ENCODE measurements at regions not wholly inside any gene's neighbourhood (a gene's known extent, or its start where the extent isn't known, plus 50 kb on each side); places are given as distances from the start of the nearest gene placed in this dataset.

DNA sequence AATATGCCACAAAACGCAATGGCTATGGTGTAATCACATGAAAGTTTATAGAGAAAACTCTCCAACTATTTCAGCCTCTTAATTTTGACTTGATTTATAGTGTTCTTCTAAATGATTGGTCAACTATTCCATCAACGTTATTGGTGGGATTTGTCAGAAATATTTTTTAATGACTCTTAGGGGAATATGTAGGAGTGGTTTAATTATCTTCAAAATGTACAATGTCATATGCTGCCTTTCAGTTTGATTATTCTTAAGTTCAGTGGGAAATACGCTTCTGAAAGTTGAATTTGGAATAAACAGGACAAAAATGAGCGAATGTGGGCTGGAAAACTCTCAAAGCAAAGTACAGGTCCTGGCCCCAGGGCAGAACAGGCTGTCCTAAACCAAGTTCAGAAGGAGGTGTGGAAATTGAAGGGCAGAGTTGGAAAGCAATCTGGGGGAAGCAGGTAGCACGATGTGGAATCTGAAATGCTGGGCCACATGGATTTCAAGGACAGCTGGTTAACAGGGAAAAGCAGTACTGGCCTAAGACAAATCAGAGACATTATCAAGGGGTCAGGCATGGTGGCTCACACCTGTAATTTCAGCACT is 60.8 kb upstream of the MYCBP2 start:
- TF ChIP-seq, protein P1, sequence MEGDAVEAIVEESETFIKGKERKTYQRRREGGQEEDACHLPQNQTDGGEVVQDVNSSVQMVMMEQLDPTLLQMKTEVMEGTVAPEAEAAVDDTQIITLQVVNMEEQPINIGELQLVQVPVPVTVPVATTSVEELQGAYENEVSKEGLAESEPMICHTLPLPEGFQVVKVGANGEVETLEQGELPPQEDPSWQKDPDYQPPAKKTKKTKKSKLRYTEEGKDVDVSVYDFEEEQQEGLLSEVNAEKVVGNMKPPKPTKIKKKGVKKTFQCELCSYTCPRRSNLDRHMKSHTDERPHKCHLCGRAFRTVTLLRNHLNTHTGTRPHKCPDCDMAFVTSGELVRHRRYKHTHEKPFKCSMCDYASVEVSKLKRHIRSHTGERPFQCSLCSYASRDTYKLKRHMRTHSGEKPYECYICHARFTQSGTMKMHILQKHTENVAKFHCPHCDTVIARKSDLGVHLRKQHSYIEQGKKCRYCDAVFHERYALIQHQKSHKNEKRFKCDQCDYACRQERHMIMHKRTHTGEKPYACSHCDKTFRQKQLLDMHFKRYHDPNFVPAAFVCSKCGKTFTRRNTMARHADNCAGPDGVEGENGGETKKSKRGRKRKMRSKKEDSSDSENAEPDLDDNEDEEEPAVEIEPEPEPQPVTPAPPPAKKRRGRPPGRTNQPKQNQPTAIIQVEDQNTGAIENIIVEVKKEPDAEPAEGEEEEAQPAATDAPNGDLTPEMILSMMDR (IDR thresholded peaks at IDR 0.05; ENCODE audit: low read length) = no peak
- TF ChIP-seq EZH2phosphoT487 (IDR thresholded peaks at IDR 0.05; ENCODE audit: low read length) (no peak), EZH2 (optimal IDR thresholded peaks at IDR 0.05; ENCODE audit: low read depth, low read length) (no peak)
- Histone ChIP-seq H2AFZ (ENCODE audit: low read length) (no peak overlapping the region), H3K9me2 (replicated peaks; ENCODE audit: insufficient read depth, low read length) (no peaks in the 10 kb centered on the region), H3K27me3 (replicated peaks; ENCODE audit: insufficient read depth, low read length) (no peaks in the 10 kb centered on the region), H4K20me1 (ENCODE audit: insufficient read depth, low read length) (no peaks in the 10 kb centered on the region), H3K79me2 (ENCODE audit: low read length) (no peaks in the 10 kb centered on the region), H3F3A (ENCODE audit: insufficient read depth, low read length) (no peaks in the 10 kb centered on the region), H3K4me3 (ENCODE audit: low read length) (no peak overlapping the region), H3K9me3 (replicated peaks; ENCODE audit: insufficient read depth, low read length) (no peaks in the 10 kb centered on the region), H3K4me1 (ENCODE audit: low read length) (no peaks in the 10 kb centered on the region), H3K4me2 (ENCODE audit: low read depth, low read length) (no peak overlapping the region), H3K9ac (ENCODE audit: low read length) (no peak overlapping the region), H3K36me3 (replicated peaks; ENCODE audit: insufficient read depth, low read length) (no peaks in the 10 kb centered on the region), H3K27ac (ENCODE audit: low read length) (no peak overlapping the region)
- no peak for DNase-seq

DNA sequence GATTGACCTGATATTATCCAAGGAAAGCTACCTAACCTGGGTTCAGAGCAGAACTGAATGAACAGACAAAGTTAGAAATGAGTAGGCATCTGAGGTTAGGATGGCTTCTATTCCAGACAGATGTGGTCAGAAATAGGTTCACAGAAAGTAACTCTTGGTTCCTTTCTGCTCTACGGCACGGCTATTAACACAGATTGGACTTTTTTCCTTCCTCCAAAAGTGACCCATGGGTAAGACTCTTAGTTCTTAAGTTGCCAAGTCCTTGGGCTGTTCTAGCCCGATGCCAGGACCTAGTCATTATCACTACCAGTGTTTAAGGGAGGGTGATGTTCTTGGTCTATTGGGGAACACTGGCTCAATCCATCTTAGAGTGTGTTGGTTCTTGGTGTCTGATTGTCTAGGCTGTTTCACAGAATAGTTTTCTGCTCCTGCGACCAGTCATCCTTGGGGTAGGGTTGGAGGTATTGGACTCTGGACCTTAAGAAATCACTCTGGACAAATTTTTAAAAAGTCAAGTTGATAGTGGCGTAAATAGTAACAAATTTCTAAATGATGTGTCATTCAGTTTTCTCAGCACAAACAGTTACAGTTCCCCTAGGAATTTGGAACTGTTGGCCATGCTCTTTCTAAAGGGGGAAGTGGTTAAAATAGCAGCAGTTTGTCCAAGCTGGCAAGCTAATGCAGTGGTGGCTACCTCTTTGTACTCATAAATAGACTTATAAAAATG is 60.1 kb upstream of the MYCBP2 start:
- no peak overlapping the region for H3K27ac ChIP-seq (ENCODE audit: low read length)
- no peaks in the 10 kb centered on the region for H3K27me3 ChIP-seq (replicated peaks; ENCODE audit: insufficient read depth, low read length)
- no peaks in the 10 kb centered on the region for H3K9me2 ChIP-seq (replicated peaks; ENCODE audit: insufficient read depth, low read length)
- H3K4me2 ChIP-seq (ENCODE audit: low read depth, low read length) = no peak overlapping the region
- no peaks in the 10 kb centered on the region for H3K4me1 ChIP-seq (ENCODE audit: low read length)
- H3K36me3 ChIP-seq (replicated peaks; ENCODE audit: insufficient read depth, low read length) = no peaks in the 10 kb centered on the region
- no peaks in the 10 kb centered on the region for H3K79me2 ChIP-seq (ENCODE audit: low read length)
- H3F3A ChIP-seq (ENCODE audit: insufficient read depth, low read length) = no peaks in the 10 kb centered on the region
- no peaks in the 10 kb centered on the region for H3K9me3 ChIP-seq (replicated peaks; ENCODE audit: insufficient read depth, low read length)
- no peak for DNase-seq
- H3K4me3 ChIP-seq (ENCODE audit: low read length) = no peak overlapping the region
- H2AFZ ChIP-seq (ENCODE audit: low read length) = no peak overlapping the region
- TF ChIP-seq EZH2phosphoT487 (IDR thresholded peaks at IDR 0.05; ENCODE audit: low read length) (no peak), EZH2 (optimal IDR thresholded peaks at IDR 0.05; ENCODE audit: low read depth, low read length) (no peak)
- TF ChIP-seq, protein P1 (IDR thresholded peaks at IDR 0.05; ENCODE audit: low read length) = no peak
- no peaks in the 10 kb centered on the region for H4K20me1 ChIP-seq (ENCODE audit: insufficient read depth, low read length)
- H3K9ac ChIP-seq (ENCODE audit: low read length) = no peak overlapping the region

DNA sequence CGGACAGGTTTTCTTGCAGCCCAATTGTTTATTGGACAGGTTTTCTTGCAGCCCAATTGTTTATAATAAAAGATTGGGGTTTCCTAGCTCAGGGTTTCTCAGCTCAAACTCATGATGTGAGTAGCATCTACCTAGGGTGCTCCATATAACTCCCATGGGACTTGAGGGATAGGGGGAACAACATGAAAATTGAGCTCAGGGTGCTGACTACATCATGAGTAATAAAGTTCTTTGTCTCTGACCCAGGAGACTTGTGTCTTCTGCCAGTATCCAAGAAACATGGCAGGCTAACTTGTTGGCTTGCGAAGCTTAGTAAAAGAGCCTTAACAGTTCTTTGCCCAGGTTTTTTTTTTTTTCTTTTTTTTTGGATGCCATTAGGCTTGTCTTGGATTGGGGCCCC is 59.2 kb upstream of the MYCBP2 start:
- Histone ChIP-seq H2AFZ (ENCODE audit: low read length) (no peak overlapping the region), H3K27ac (ENCODE audit: low read length) (no peak overlapping the region), H3K9me2 (replicated peaks; ENCODE audit: insufficient read depth, low read length) (no peaks in the 10 kb centered on the region), H3K4me1 (ENCODE audit: low read length) (no peaks in the 10 kb centered on the region), H3K27me3 (replicated peaks; ENCODE audit: insufficient read depth, low read length) (no peaks in the 10 kb centered on the region), H3K36me3 (replicated peaks; ENCODE audit: insufficient read depth, low read length) (no peaks in the 10 kb centered on the region), H3K9ac (ENCODE audit: low read length) (no peak overlapping the region), H4K20me1 (ENCODE audit: insufficient read depth, low read length) (no peaks in the 10 kb centered on the region), H3K79me2 (ENCODE audit: low read length) (no peaks in the 10 kb centered on the region), H3K9me3 (replicated peaks; ENCODE audit: insufficient read depth, low read length) (no peaks in the 10 kb centered on the region), H3K4me3 (ENCODE audit: low read length) (no peak overlapping the region), H3F3A (ENCODE audit: insufficient read depth, low read length) (no peaks in the 10 kb centered on the region), H3K4me2 (ENCODE audit: low read depth, low read length) (no peak overlapping the region)
- TF ChIP-seq, protein P1 (IDR thresholded peaks at IDR 0.05; ENCODE audit: low read length) = no peak
- TF ChIP-seq EZH2 (optimal IDR thresholded peaks at IDR 0.05; ENCODE audit: low read depth, low read length) (no peak), EZH2phosphoT487 (IDR thresholded peaks at IDR 0.05; ENCODE audit: low read length) (no peak)
- DNase-seq = no peak
